ENCODE measurements at regions not wholly inside any gene's neighbourhood (a gene's known extent, or its start where the extent isn't known, plus 50 kb on each side); places are given as distances from the start of the nearest gene placed in this dataset.

DNA sequence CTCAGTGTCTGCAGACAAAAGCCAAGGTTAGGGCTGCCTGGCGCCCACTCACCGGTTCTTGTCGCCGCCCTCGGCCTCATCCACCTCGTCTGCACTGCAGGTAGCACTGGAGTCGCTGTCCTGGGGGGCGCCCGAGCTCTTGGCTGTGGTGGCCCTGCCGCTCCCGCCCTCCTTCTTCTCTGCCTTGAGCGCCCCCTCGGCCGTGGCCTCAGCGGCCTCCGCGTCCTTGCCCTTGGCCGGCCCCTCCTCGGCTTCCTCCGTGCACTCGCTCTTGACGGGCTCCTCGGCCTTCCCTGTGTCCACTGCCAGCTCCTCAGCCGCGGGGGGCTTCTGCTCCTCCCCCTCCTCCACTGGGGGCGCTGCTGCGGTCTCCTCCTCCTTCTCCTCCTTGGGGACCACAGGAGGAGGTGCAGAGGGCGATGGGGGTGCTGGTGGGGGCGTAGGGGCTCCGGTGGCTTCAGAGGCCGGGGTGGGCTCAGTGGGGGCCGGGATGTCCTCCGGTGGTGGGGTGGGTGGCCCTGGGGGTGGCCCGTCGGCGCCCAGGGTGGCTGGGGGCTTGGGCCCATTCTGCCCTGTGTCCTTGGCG lies 77.2 kb downstream of the RFLNA start:
- TF ChIP-seq, protein P1, sequence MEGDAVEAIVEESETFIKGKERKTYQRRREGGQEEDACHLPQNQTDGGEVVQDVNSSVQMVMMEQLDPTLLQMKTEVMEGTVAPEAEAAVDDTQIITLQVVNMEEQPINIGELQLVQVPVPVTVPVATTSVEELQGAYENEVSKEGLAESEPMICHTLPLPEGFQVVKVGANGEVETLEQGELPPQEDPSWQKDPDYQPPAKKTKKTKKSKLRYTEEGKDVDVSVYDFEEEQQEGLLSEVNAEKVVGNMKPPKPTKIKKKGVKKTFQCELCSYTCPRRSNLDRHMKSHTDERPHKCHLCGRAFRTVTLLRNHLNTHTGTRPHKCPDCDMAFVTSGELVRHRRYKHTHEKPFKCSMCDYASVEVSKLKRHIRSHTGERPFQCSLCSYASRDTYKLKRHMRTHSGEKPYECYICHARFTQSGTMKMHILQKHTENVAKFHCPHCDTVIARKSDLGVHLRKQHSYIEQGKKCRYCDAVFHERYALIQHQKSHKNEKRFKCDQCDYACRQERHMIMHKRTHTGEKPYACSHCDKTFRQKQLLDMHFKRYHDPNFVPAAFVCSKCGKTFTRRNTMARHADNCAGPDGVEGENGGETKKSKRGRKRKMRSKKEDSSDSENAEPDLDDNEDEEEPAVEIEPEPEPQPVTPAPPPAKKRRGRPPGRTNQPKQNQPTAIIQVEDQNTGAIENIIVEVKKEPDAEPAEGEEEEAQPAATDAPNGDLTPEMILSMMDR (IDR thresholded peaks at IDR 0.05) = peak; percentile 47; the same call in 1 of the 2 replicates
- TF ChIP-seq, protein P2, sequence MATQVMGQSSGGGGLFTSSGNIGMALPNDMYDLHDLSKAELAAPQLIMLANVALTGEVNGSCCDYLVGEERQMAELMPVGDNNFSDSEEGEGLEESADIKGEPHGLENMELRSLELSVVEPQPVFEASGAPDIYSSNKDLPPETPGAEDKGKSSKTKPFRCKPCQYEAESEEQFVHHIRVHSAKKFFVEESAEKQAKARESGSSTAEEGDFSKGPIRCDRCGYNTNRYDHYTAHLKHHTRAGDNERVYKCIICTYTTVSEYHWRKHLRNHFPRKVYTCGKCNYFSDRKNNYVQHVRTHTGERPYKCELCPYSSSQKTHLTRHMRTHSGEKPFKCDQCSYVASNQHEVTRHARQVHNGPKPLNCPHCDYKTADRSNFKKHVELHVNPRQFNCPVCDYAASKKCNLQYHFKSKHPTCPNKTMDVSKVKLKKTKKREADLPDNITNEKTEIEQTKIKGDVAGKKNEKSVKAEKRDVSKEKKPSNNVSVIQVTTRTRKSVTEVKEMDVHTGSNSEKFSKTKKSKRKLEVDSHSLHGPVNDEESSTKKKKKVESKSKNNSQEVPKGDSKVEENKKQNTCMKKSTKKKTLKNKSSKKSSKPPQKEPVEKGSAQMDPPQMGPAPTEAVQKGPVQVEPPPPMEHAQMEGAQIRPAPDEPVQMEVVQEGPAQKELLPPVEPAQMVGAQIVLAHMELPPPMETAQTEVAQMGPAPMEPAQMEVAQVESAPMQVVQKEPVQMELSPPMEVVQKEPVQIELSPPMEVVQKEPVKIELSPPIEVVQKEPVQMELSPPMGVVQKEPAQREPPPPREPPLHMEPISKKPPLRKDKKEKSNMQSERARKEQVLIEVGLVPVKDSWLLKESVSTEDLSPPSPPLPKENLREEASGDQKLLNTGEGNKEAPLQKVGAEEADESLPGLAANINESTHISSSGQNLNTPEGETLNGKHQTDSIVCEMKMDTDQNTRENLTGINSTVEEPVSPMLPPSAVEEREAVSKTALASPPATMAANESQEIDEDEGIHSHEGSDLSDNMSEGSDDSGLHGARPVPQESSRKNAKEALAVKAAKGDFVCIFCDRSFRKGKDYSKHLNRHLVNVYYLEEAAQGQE (IDR thresholded peaks at IDR 0.05; ENCODE audit: insufficient read depth in 1 of 2, low read depth in 2 of 2, low read length in 1 of 2) = no peak
- TF ChIP-seq SIN3A (IDR thresholded peaks at IDR 0.05; ENCODE audit: borderline replicate concordance, insufficient read depth, low read depth, low read length) (no peak), POLR2AphosphoS5 (IDR thresholded peaks at IDR 0.05; ENCODE audit: low read depth, low read length) (no peak), TCF7L2 (IDR thresholded peaks at IDR 0.05; ENCODE audit: low read depth, low read length) (no peak)

Measured in Panc1 (cell line).